IMR-90 (cell line): ENCODE measurements at regions not wholly inside any gene's neighbourhood (a gene's known extent, or its start where the extent isn't known, plus 50 kb on each side); places are given as distances from the start of the nearest gene placed in this dataset.

Source experiments
- ATAC-seq: fragments of 200-7000 bp; cut with Tn5 transposase; 2 replicates; pipeline ENCODE4 v1.9.1; 2020; ENCODE audit warnings: low read depth, mild to moderate bottlenecking, moderate library complexity
- BruUV-seq: library from RNA; stranded (reverse); fragments of 400-500 nt; replicated peaks from 2 replicates; lab custom pipeline; 2021; lab: Mats Ljungman, UMichigan
- CTCF ChIA-PET: fragments of 300-600 bp; formaldehyde crosslinking; extraction: SDS; loops from one replicate; lab custom pipeline; 2021; ENCODE audit warnings: antibody characterized with exemption; lab: Yijun Ruan, JAX
- POLR2A ChIA-PET: fragments of 300-600 bp; sonication (Branson Sonifier 250); formaldehyde crosslinking; loops from one replicate; lab custom pipeline; 2022; ENCODE audit warnings: antibody characterized with exemption; ENCODE audit not compliant: unreplicated experiment; lab: Charles Lee
- DNase-seq: peaks from one replicate; pipeline ENCODE4 v3.0.0; 2013
- H2AFZ ChIP-seq: replicated peaks from 2 replicates; pipeline ENCODE3; 2013; ENCODE audit warnings: low read length, mild to moderate bottlenecking; ENCODE audit not compliant: poor library complexity
- H2AK5ac ChIP-seq: 2 replicates; pipeline ENCODE4 v1.6.1; 2013; ENCODE audit warnings: low read depth, low read length, inconsistent platforms
- H2AK9ac ChIP-seq: replicated peaks from 2 replicates; pipeline ENCODE3; 2013; ENCODE audit warnings: mild to moderate bottlenecking, low read depth, low read length, moderate library complexity; ENCODE audit not compliant: poor library complexity
- H2BK120ac ChIP-seq: 2 replicates; pipeline ENCODE4 v1.6.1; 2013; ENCODE audit warnings: low read depth, low read length, inconsistent platforms
- H2BK15ac ChIP-seq: 3 replicates; pipeline ENCODE4 v1.6.1; 2013; ENCODE audit warnings: low read depth, low read length, inconsistent platforms
- H2BK20ac ChIP-seq: 2 replicates; pipeline ENCODE4 v1.6.1; 2013; ENCODE audit warnings: low read depth, mild to moderate bottlenecking, inconsistent platforms, low read length, moderate library complexity
- H2BK5ac ChIP-seq: 2 replicates; pipeline ENCODE4 v1.6.1; 2013; ENCODE audit warnings: mild to moderate bottlenecking, low read depth, low read length, inconsistent platforms; ENCODE audit not compliant: poor library complexity, severe bottlenecking
- H3K14ac ChIP-seq: replicated peaks from 2 replicates; pipeline ENCODE4 v1.6.1; 2013; ENCODE audit warnings: low read depth, low read length, inconsistent platforms
- H3K18ac ChIP-seq: 2 replicates; pipeline ENCODE4 v1.6.1; 2013; ENCODE audit warnings: low read depth, low read length, control low read depth
- H3K23ac ChIP-seq: 2 replicates; pipeline ENCODE4 v1.6.1; 2013; ENCODE audit warnings: low read depth, low read length, inconsistent platforms
- H3K27ac ChIP-seq: 2 replicates; pipeline ENCODE4 v1.5.1; 2013; ENCODE audit warnings: mild to moderate bottlenecking, control low read depth, low read length; ENCODE audit not compliant: insufficient read depth
- H3K27me3 ChIP-seq: 2 replicates; pipeline ENCODE4 v1.6.1; 2013; ENCODE audit warnings: low read length; ENCODE audit not compliant: control insufficient read depth, insufficient read depth
- H3K36me3 ChIP-seq: 2 replicates; pipeline ENCODE4 v1.6.1; 2013; ENCODE audit warnings: low read length, mixed read lengths; ENCODE audit not compliant: control insufficient read depth, insufficient read depth
- H3K4ac ChIP-seq: 2 replicates; pipeline ENCODE4 v1.6.1; 2013; ENCODE audit warnings: low read depth, low read length, inconsistent platforms
- H3K4me1 ChIP-seq: 2 replicates; pipeline ENCODE4 v1.6.1; 2013; ENCODE audit warnings: low read length, mixed read lengths; ENCODE audit not compliant: control insufficient read depth, insufficient read depth
- H3K4me2 ChIP-seq: 2 replicates; pipeline ENCODE4 v1.6.1; 2013; ENCODE audit warnings: low read depth, mild to moderate bottlenecking, control low read depth, low read length, moderate library complexity
- H3K4me3 ChIP-seq: 2 replicates; pipeline ENCODE4 v1.5.1; 2013; ENCODE audit warnings: low read depth, mild to moderate bottlenecking, control low read depth, low read length, moderate library complexity; ENCODE audit not compliant: insufficient read depth
- H3K56ac ChIP-seq: 2 replicates; pipeline ENCODE4 v1.6.1; 2013; ENCODE audit warnings: low read length, inconsistent platforms; ENCODE audit not compliant: insufficient read depth; ENCODE audit errors: extremely low read depth
- H3K79me1 ChIP-seq, 2 experiments: 2 replicates each; pipeline ENCODE4 v1.6.1; 2013; ENCODE audit warnings: low read length in 2 of 2, inconsistent platforms in 1 of 2, low read depth in 1 of 2
- H3K9ac ChIP-seq: 2 replicates; pipeline ENCODE4 v1.6.1; 2013; ENCODE audit warnings: low read depth, low read length, control low read depth
- H3K9me1 ChIP-seq: 2 replicates; pipeline ENCODE4 v1.6.1; 2013; ENCODE audit warnings: low read length, inconsistent platforms; ENCODE audit not compliant: insufficient read depth
- H3K9me3 ChIP-seq: 2 replicates; pipeline ENCODE4 v1.6.1; 2013; ENCODE audit warnings: low read length; ENCODE audit not compliant: control insufficient read depth, insufficient read depth
- H4K20me1 ChIP-seq: 2 replicates; pipeline ENCODE4 v1.6.1; 2013; ENCODE audit warnings: low read length, inconsistent platforms; ENCODE audit not compliant: insufficient read depth
- H4K5ac ChIP-seq: 2 replicates; pipeline ENCODE4 v1.6.1; 2013; ENCODE audit warnings: mild to moderate bottlenecking, low read depth, low read length, control low read depth
- H4K8ac ChIP-seq, 2 experiments: 2 replicates each; pipeline ENCODE4 v1.6.1; 2013; ENCODE audit warnings: low read depth in 2 of 2, low read length in 2 of 2, control low read depth in 1 of 2, inconsistent platforms in 1 of 2
- H4K91ac ChIP-seq: 2 replicates; pipeline ENCODE4 v1.6.1; 2013; ENCODE audit warnings: low read depth, low read length, inconsistent platforms; ENCODE audit not compliant: insufficient read depth
- BHLHE40 ChIP-seq: fragments of 150-350 bp; IDR thresholded peaks from 2 replicates; pipeline ENCODE4 v1.6.1; 2016; ENCODE audit warnings: mild to moderate bottlenecking, low read depth, low read length
- CEBPB ChIP-seq: IDR thresholded peaks from 2 replicates; pipeline ENCODE4 v1.6.1; 2012; ENCODE audit warnings: low read depth, low read length, improper control_type of control experiment
- CHD1 ChIP-seq: IDR thresholded peaks from 2 replicates; pipeline ENCODE4 v1.6.1; 2012; ENCODE audit warnings: low read depth, low read length, improper control_type of control experiment
- CTCF ChIP-seq: conservative IDR thresholded peaks from 2 replicates; pipeline ENCODE4 v1.5.1; 2012; ENCODE audit warnings: mild to moderate bottlenecking, low read depth, low read length, improper control_type of control experiment
- ELK1 ChIP-seq: fragments of 150-350 bp; IDR thresholded peaks from 2 replicates; pipeline ENCODE4 v1.6.1; 2016; ENCODE audit warnings: low read depth, mild to moderate bottlenecking, low read length, moderate library complexity, borderline replicate concordance
- FOS ChIP-seq: fragments of 150-350 bp; IDR thresholded peaks from 2 replicates; pipeline ENCODE4 v1.6.1; 2016; ENCODE audit warnings: low read depth, low read length
- MAFK ChIP-seq: IDR thresholded peaks from 2 replicates; pipeline ENCODE4 v1.6.1; 2012; ENCODE audit warnings: low read depth, low read length, improper control_type of control experiment
- MAZ ChIP-seq: IDR thresholded peaks from 2 replicates; pipeline ENCODE4 v1.6.1; 2012; ENCODE audit warnings: low read depth, mild to moderate bottlenecking, low read length, improper control_type of control experiment, moderate library complexity, borderline replicate concordance
- MXI1 ChIP-seq: IDR thresholded peaks from 2 replicates; pipeline ENCODE4 v1.6.1; 2012; ENCODE audit warnings: low read depth, mild to moderate bottlenecking, low read length, moderate library complexity, borderline replicate concordance
- NFE2L2 ChIP-seq: fragments of 150-350 bp; IDR thresholded peaks from 2 replicates; pipeline ENCODE4 v1.6.1; 2016; ENCODE audit warnings: low read depth, mild to moderate bottlenecking, low read length
- POLR2A ChIP-seq: IDR thresholded peaks from 2 replicates; pipeline ENCODE4 v1.6.1; 2012; ENCODE audit warnings: mild to moderate bottlenecking, low read depth, low read length
- RAD21 ChIP-seq: IDR thresholded peaks from 2 replicates; pipeline ENCODE4 v1.6.1; 2012; ENCODE audit warnings: low read length, improper control_type of control experiment
- RCOR1 ChIP-seq: IDR thresholded peaks from 2 replicates; pipeline ENCODE4 v1.6.1; 2012; ENCODE audit warnings: mild to moderate bottlenecking, low read length, improper control_type of control experiment; ENCODE audit not compliant: insufficient replicate concordance
- RFX5 ChIP-seq: IDR thresholded peaks from 2 replicates; pipeline ENCODE4 v1.8.0; 2012; ENCODE audit warnings: low read depth, mild to moderate bottlenecking, low read length, moderate library complexity
- SMC3 ChIP-seq: fragments of 150-350 bp; IDR thresholded peaks from 2 replicates; pipeline ENCODE4 v1.6.1; 2016; ENCODE audit warnings: low read depth, mild to moderate bottlenecking, antibody characterized with exemption, low read length, moderate library complexity
- USF2 ChIP-seq: fragments of 150-350 bp; IDR thresholded peaks from 2 replicates; pipeline ENCODE4 v1.6.1; 2017; ENCODE audit warnings: mild to moderate bottlenecking, antibody characterized with exemption, low read length, low read depth
- dilution Hi-C: fragments of 300-500 bp; cut with HindIII; formaldehyde crosslinking; loops from one replicate; pipeline ENCODE4 v1.14.3; 2018; ENCODE audit warnings: low sequenced_read_pairs; ENCODE audit not compliant: unreplicated experiment
- in situ Hi-C: fragments of 300-500 bp; cut with MboI; formaldehyde crosslinking; loops from 3 replicates; pipeline ENCODE4 v1.14.3; 2019; ENCODE audit warnings: low sequenced_read_pairs, inconsistent platforms, mixed read lengths
- intact Hi-C: fragments of 100-400 bp; cut with micrococcal nuclease; formaldehyde crosslinking; loops from 2 replicates; pipeline ENCODE4 v1.10.0; 2022

GRCh38 chr6:144723431-144723830 is 438.3 kb downstream of the UTRN start:
- CTCF ChIA-PET, result no interaction called here
- ATAC-seq (no peak), DNase-seq (no peak)
- peaks cover 3% of the 10 kb centered on the region; the same call in 1 of the 2 replicates for H3K4me1 ChIP-seq
- no TSS peak for BruUV-seq
- H3K9ac ChIP-seq, result no peak overlapping the region
- H3K14ac ChIP-seq, result no peak overlapping the region
- no peak overlapping the region for H2AFZ ChIP-seq
- no peaks in the 10 kb centered on the region for H3K27me3 ChIP-seq
- no peak overlapping the region for H3K23ac ChIP-seq
- no peak overlapping the region for H2AK5ac ChIP-seq
- no peak overlapping the region for H3K18ac ChIP-seq
- H2BK20ac ChIP-seq, result no peak overlapping the region
- no peaks in the 10 kb centered on the region for H3K9me3 ChIP-seq
- in situ Hi-C loops (no loop called here), dilution Hi-C loops (no loop called here), intact Hi-C loops (no loop called here)
- no peaks in the 10 kb centered on the region for H4K20me1 ChIP-seq
- H3K4ac ChIP-seq, result no peak overlapping the region
- H4K5ac ChIP-seq, result no peak overlapping the region
- no peak overlapping the region for H4K91ac ChIP-seq
- no peak for TF ChIP-seq MXI1
- no peak for TF ChIP-seq RAD21
- TF ChIP-seq POLR2A, result no peak
- no peak for TF ChIP-seq BHLHE40
- TF ChIP-seq FOS, result no peak
- no peak for TF ChIP-seq ELK1
- no peak for TF ChIP-seq CHD1
- no peak for TF ChIP-seq RFX5
- no peak for TF ChIP-seq SMC3
- no peak for TF ChIP-seq USF2
- TF ChIP-seq MAZ, result no peak
- TF ChIP-seq NFE2L2, result no peak
- no peak for TF ChIP-seq CTCF
- TF ChIP-seq CEBPB, result no peak
- TF ChIP-seq RCOR1, result no peak
- TF ChIP-seq MAFK, result no peak
- no peak overlapping the region for H2BK120ac ChIP-seq
- POLR2A ChIA-PET, result no interaction called here
- no peaks in the 10 kb centered on the region for H3K36me3 ChIP-seq
- H2AK9ac ChIP-seq, result no peak overlapping the region
- H4K8ac ChIP-seq, result no peak overlapping the region
- no peaks in the 10 kb centered on the region; a peak in 2 of 4 replicates for H3K79me1 ChIP-seq
- no peak overlapping the region for H2BK5ac ChIP-seq
- H3K27ac ChIP-seq, result no peak overlapping the region
- no peak overlapping the region for H3K4me2 ChIP-seq
- H2BK15ac ChIP-seq, result no peak overlapping the region
- no peak overlapping the region for H3K4me3 ChIP-seq
- no peak overlapping the region for H3K56ac ChIP-seq
- H3K9me1 ChIP-seq, result no peaks in the 10 kb centered on the region; the same call in 1 of the 2 replicates
